Panc1 (cell line): ENCODE measurements at regions not wholly inside any gene's neighbourhood (a gene's known extent, or its start where the extent isn't known, plus 50 kb on each side); places are given as distances from the start of the nearest gene placed in this dataset.

Experiments used
- ATAC-seq: fragments of 200-7000 bp; cut with Tn5 transposase; 2 replicates; pipeline ENCODE4 v1.9.1; 2020; ENCODE audit warnings: mild to moderate bottlenecking, moderate library complexity
- BruUV-seq: library from RNA; stranded (reverse); fragments of 400-500 nt; replicated peaks from 2 replicates; lab custom pipeline; 2021; lab: Mats Ljungman, UMichigan
- CTCF ChIA-PET: fragments of 300-600 bp; sonication (Branson Sonifier 250); formaldehyde crosslinking; loops from one replicate; lab custom pipeline; 2022; ENCODE audit warnings: antibody characterized with exemption; lab: Charles Lee
- POLR2A ChIA-PET: fragments of 300-600 bp; sonication (Branson Sonifier 250); formaldehyde crosslinking; loops from one replicate; lab custom pipeline; 2022; ENCODE audit warnings: antibody characterized with exemption; lab: Charles Lee
- DNase-seq: peaks from one replicate; pipeline ENCODE4 v3.0.0-alpha.2; 2010; ENCODE audit warnings: low read depth, low spot score
- H3K27ac ChIP-seq: 2 replicates; pipeline ENCODE4 v1.5.1; 2011; ENCODE audit warnings: mild to moderate bottlenecking, low read length, inconsistent platforms
- H3K27me3 ChIP-seq: fragments of 200-500 bp; sonication (Bioruptor generic); 2 replicates; pipeline ENCODE4 v1.6.0; 2014; ENCODE audit warnings: low read length, inconsistent platforms; ENCODE audit not compliant: control insufficient read depth, insufficient read depth
- H3K36me3 ChIP-seq: fragments of 200-500 bp; sonication (Bioruptor generic); 2 replicates; pipeline ENCODE4 v1.5.1; 2014; ENCODE audit warnings: inconsistent platforms, mild to moderate bottlenecking, low read length, moderate library complexity; ENCODE audit not compliant: control insufficient read depth, insufficient read depth
- H3K4me1 ChIP-seq: 2 replicates; pipeline ENCODE4 v1.5.1; 2011; ENCODE audit warnings: inconsistent platforms, mild to moderate bottlenecking, low read length, moderate library complexity; ENCODE audit not compliant: control insufficient read depth, insufficient read depth
- H3K4me3 ChIP-seq, 2 experiments: 2 replicates each; pipeline ENCODE4 v1.5.1; 2011 to 2012; ENCODE audit warnings: low read depth in 2 of 2, low read length in 2 of 2, mild to moderate bottlenecking in 2 of 2, inconsistent platforms in 1 of 2, moderate library complexity in 1 of 2
- H3K9me3 ChIP-seq: fragments of 200-500 bp; sonication (Bioruptor generic); 2 replicates; pipeline ENCODE4 v1.5.1; 2014; ENCODE audit warnings: low read depth, mild to moderate bottlenecking, inconsistent platforms, low read length, moderate library complexity; ENCODE audit not compliant: control insufficient read depth, insufficient read depth
- CTCF ChIP-seq: fragments of 450-650 bp; IDR thresholded peaks from 2 replicates; pipeline ENCODE4 v1.5.1; 2017; ENCODE audit warnings: mild to moderate bottlenecking
- POLR2AphosphoS5 ChIP-seq: IDR thresholded peaks from 2 replicates; pipeline ENCODE4 v1.6.1; 2012; ENCODE audit warnings: mild to moderate bottlenecking, low read depth, low read length, moderate library complexity
- SIN3A ChIP-seq: IDR thresholded peaks from 2 replicates; pipeline ENCODE4 v1.6.1; 2012; ENCODE audit warnings: low read depth, mild to moderate bottlenecking, low read length, moderate library complexity, borderline replicate concordance; ENCODE audit not compliant: insufficient read depth
- TCF7L2 ChIP-seq: IDR thresholded peaks from 2 replicates; pipeline ENCODE4 v1.6.1; 2011; ENCODE audit warnings: mild to moderate bottlenecking, low read depth, low read length, inconsistent platforms
- in situ Hi-C: cut with HindIII; loops from 2 replicates; pipeline ENCODE4 v1.10.0; 2016; ENCODE audit warnings: low sequenced_read_pairs, low pct_unique_long_range_greater_than_20kb
- intact Hi-C: fragments of 100-400 bp; cut with micrococcal nuclease; formaldehyde crosslinking; loops from one replicate; pipeline ENCODE4 v1.10.0; 2022; ENCODE audit not compliant: unreplicated experiment
- TF ChIP-seq, protein P1 (sequence below), 2 experiments: IDR thresholded peaks; 2 replicates each; pipeline ENCODE4 v1.6.1; 2011 to 2012; ENCODE audit warnings: low read depth in 2 of 2, control low read depth in 1 of 2, low read length in 1 of 2, mild to moderate bottlenecking in 1 of 2, moderate library complexity in 1 of 2; ENCODE audit not compliant: insufficient read depth in 1 of 2

- H3K36me3 ChIP-seq: no peaks in the 10 kb centered on the region
- H3K9me3 ChIP-seq: no peaks in the 10 kb centered on the region
- TF ChIP-seq SIN3A (no peak), POLR2AphosphoS5 (no peak), CTCF (no peak)
- ATAC-seq: no peak
- BruUV-seq: no TSS peak
- peaks cover 11% of the 10 kb centered on the region; the same call in 1 of the 2 replicates for H3K27me3 ChIP-seq
- no peak for DNase-seq
- in situ Hi-C loops: no loop called here
- H3K4me3 ChIP-seq: no peak overlapping the region
- H3K4me1 ChIP-seq: no peaks in the 10 kb centered on the region
- intact Hi-C loops: no loop called here
- ChIA-PET POLR2A (no interaction called here), CTCF (no interaction called here)
- no peak overlapping the region for H3K27ac ChIP-seq
These were observed 969.1 kb upstream of the EEF2KMT start for GRCh38 chr16:6066652-6067051.

GRCh38 chr16:6063526-6063925, 965.9 kb upstream of the EEF2KMT start:
- H3K4me3 ChIP-seq: no peak overlapping the region
- peaks cover 11% of the 10 kb centered on the region; the same call in 1 of the 2 replicates for H3K27me3 ChIP-seq
- no peak for ATAC-seq
- BruUV-seq: no TSS peak
- TF ChIP-seq, protein P1, sequence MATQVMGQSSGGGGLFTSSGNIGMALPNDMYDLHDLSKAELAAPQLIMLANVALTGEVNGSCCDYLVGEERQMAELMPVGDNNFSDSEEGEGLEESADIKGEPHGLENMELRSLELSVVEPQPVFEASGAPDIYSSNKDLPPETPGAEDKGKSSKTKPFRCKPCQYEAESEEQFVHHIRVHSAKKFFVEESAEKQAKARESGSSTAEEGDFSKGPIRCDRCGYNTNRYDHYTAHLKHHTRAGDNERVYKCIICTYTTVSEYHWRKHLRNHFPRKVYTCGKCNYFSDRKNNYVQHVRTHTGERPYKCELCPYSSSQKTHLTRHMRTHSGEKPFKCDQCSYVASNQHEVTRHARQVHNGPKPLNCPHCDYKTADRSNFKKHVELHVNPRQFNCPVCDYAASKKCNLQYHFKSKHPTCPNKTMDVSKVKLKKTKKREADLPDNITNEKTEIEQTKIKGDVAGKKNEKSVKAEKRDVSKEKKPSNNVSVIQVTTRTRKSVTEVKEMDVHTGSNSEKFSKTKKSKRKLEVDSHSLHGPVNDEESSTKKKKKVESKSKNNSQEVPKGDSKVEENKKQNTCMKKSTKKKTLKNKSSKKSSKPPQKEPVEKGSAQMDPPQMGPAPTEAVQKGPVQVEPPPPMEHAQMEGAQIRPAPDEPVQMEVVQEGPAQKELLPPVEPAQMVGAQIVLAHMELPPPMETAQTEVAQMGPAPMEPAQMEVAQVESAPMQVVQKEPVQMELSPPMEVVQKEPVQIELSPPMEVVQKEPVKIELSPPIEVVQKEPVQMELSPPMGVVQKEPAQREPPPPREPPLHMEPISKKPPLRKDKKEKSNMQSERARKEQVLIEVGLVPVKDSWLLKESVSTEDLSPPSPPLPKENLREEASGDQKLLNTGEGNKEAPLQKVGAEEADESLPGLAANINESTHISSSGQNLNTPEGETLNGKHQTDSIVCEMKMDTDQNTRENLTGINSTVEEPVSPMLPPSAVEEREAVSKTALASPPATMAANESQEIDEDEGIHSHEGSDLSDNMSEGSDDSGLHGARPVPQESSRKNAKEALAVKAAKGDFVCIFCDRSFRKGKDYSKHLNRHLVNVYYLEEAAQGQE (IDR thresholded peaks at IDR 0.05; ENCODE audit: insufficient read depth in 1 of 2, low read depth in 2 of 2, low read length in 1 of 2): no peak
- TF ChIP-seq POLR2AphosphoS5: no peak
- TF ChIP-seq TCF7L2: no peak
- TF ChIP-seq SIN3A: no peak
- TF ChIP-seq CTCF: no peak
- H3K36me3 ChIP-seq: no peaks in the 10 kb centered on the region
- no peak overlapping the region for H3K27ac ChIP-seq
- in situ Hi-C loops (no loop called here), intact Hi-C loops (no loop called here)
- CTCF ChIA-PET: no interaction called here
- H3K4me1 ChIP-seq: no peaks in the 10 kb centered on the region
- POLR2A ChIA-PET: no interaction called here
- H3K9me3 ChIP-seq: no peaks in the 10 kb centered on the region
- DNase-seq: no peak
